Umbilical cord (tissue), 1 donor: ENCODE measurements at regions not wholly inside any gene's neighbourhood (a gene's known extent, or its start where the extent isn't known, plus 50 kb on each side); places are given as distances from the start of the nearest gene placed in this dataset.
"Not testable (repeated sequence)": the region's sequence is repeated elsewhere in the genome, so short reads cannot be mapped to it uniquely, and the experiment has no call there.

Experiments
- DNase-seq: peaks from one replicate; pipeline ENCODE4 v3.0.0-alpha.2; 2015; ENCODE audit warnings: low spot score

DNA sequence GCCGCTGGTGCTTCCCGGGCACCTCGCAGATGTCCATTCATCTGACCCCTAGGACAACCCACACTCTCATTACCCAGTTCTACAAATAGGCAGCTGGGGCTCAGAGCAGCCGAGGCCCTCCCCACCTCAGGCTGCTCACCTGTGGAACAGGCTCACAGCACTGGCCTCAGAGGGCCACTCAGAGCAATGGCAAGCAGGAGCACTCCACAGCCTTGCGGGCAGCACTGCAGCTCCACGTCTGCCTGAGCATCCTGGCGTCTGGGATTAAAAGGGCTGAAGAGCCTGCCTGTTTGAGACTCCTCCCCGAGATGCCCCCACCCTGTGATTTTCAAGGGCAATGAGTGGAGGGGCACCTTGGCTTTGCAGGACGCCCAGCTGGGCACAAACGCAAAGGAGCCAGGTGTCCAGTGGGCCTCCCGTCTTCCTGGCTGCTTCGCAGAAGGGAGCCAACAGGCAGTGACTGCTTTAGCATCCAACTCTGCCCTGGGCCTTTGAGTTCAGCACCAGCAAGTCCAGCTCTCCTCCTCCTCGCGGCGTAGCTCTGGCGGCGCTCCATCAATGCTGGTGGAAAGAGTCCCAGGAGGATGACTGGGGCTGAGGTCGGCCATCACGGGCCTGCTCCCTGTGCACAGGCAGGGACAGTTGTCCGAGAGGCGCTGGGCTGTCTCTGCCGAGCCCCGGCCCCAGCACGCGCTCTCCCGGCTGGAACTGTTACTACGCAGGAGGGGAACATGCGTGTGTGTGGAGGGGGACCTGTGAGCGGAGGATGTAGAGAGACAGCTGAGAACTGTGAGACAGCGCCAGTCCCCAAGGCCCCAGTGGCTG, 297.2 kb downstream of the NDUFA10 start:
- no peak for DNase-seq

DNA sequence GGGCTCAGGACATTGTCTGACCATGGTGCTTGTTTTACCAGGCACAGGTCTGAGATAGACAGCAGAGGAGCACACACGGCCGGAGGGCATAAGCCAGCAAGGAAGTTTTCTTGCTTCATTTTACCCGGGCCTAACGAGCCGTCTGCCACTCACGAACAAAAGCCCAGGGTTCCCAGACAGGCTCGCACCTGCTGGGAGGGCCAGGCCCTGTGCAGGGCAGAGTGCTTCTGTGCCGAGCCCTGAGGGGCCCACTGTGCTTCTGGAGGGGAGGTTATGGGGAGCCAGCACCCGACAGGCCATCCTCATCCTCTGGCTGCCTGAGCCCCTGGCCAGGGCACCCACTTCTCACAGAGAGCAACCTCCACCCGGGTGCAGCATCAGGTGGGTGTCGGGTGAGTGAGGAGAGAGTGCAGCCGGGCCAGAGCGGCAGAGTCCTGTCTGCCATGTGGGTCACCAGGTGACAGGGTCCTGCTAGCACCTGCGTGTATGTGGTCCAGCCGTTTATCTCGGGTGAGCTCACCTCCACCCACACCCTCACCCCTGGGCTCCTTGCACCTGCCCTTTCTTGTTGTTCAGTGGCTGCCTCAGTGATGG, 297.9 kb downstream of the NDUFA10 start:
- no peak for DNase-seq

DNA sequence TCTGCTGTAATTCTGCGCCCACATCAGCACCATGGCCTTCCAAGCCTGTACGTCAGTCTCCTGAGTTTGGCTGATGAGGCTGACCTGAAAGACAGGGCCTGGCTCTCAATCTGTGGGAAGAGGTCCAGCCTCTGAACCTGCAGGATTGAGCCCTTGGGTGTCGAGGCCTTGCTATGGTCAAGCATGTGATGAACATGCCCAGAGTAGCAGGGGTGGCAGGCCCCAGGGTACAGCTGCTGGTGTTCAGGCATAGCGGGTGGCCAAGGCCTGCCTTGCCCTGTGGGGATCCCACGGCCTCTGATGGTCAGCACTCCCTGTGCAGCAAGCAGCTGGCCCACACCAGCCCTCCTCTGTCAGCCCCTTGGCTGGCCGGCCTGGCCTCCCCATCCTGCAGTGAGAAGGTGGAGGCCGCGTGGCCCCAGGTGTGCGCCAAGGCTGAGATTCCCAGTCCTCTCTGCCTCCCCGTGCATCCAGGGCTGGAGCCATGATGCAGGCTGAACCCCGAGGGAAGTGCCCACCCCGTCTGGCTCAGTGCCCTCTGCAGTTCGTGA, 298.4 kb downstream of the NDUFA10 start:
- no peak for DNase-seq

DNA sequence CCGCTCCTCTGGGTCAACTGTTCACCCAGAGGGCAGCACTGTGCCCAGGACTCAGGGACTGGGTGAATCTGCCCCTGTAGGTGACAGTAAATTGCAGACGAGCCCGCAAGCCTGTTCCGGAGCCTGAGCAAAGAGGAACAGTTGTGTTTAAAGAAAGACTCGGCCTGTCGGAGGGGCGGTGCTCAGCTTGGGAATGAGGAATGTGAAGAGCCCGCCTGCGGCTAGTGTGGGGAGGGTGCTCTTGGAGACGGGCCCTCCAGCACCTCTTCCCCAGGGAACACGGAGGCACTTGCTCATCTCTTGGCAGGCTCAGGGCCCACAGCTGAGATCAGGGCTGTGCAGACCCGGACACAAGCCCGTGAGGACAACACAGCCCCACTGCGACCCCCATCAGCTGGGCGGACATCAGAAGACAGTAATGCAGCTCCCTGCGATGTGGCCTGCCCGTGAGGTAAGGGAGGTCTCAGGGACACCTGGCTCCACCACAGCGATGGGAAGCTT, 299.0 kb downstream of the NDUFA10 start:
- no peak for DNase-seq

DNA sequence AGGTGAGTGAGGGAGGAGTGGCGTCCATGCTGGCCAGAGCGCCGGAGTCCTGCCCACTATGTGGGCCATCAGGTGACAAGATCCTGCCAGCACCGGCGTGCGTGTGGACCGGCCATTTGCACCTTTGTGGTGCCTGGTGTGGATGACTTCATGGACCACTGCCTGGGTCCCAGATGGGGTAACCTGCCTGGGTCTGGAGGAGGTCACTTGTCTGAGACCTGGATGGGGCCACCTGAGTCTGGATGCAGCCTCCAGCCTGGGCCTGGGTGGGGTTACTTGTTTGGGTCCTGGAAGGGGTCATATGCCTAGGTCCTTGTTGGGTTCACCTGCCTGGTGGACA, 299.6 kb downstream of the NDUFA10 start:
- DNase-seq: no peak

DNA sequence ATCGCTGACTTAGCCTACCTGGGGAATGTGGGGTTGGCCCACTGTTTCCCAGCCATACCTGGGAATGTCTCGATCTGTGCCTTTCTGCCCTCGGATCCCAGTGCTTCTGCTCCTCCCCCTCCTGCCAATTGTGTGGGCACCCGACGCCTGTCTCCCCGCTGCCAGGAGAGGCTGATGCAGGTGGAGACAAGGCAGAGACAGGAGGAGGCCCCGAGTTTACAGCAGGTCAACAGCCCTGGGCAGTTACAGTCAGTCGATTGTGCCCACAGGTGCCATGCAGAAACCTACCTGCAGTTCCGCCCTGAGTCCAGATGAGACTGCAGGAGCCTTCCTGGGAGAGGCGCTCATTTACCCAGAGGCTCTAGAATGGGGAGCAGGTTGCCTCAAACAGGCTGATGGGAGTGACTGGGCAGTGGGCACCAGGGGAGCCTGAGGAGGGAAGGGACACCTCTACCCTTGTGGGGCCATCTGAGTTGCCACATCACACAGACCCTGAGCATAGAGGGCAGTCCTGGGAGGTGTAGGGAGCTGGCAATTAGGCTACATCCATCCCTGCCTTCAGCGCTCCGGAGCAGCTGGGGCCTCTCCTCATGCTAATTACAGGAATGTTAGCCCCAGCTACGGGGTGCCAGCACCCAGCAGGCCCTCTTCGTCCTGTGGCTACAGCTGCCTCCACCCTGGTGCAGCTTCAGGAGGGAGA, 300.1 kb downstream of the NDUFA10 start:
- no peak for DNase-seq

DNA sequence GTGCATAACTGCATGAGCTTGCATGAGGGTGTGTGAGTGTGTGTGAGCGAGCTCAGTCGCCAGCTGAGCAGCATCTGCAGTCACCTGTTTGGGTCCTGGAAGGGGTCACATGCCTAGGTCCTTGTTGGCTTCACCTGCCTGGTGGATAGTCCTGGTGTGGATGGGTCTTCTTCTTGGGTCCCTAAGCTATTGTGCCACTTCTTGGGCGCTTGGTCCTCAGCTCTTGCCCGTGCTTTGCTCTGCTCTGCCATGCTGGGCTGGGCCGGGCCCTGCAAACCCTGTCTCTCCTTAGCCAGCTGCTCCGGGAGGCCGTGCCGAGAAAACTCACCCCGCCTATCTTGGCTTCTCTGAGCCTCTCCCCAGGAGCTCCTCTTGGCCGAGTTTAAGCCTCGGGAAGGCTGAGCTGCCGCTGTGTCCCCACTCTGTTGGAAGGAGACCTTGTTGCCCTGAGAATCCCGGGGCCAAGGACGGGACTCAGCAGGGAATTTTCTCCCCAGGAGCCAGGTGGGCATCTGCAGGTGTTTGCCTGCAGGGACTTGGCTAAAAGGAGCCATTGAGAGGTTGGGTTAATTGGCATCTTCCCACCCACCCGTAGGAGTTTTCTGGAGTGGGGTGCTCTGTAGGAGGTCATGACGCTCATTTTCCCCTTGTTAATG, 300.8 kb downstream of the NDUFA10 start:
- no peak for DNase-seq

DNA sequence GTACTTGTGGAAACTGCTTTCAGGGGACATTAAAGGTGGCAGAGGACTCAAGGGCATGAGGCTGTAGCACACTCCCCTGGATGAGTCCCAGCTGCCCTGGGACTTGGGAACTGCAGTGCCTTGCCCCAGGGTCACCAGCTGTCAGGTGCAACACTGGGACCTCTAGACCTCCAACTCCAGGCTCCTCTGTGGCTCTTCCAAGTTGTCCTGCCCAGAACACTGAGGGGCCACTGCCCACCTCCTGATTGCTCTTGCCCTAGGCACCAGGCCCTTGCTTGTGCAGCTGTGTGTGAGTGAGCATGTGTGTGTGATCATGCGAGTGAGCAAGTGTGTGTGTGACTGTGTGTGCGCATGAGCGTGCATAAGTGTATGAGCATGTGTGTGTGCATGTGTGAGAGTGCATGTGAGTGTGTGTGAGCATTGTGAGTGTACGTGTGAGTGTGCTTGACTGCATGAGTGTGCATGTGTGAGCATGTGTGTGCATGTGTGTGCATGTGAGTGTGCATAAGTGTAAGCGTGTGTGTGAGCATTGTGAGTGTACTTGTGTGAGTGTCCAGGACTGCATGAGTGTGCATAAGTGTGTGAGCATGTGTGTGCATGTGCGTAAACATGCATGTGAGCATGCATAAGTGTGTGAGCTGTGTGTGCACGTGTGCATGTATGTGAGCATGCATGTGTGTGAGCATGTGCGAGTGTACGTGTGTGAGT, 301.5 kb downstream of the NDUFA10 start:
- no peak for DNase-seq

DNA sequence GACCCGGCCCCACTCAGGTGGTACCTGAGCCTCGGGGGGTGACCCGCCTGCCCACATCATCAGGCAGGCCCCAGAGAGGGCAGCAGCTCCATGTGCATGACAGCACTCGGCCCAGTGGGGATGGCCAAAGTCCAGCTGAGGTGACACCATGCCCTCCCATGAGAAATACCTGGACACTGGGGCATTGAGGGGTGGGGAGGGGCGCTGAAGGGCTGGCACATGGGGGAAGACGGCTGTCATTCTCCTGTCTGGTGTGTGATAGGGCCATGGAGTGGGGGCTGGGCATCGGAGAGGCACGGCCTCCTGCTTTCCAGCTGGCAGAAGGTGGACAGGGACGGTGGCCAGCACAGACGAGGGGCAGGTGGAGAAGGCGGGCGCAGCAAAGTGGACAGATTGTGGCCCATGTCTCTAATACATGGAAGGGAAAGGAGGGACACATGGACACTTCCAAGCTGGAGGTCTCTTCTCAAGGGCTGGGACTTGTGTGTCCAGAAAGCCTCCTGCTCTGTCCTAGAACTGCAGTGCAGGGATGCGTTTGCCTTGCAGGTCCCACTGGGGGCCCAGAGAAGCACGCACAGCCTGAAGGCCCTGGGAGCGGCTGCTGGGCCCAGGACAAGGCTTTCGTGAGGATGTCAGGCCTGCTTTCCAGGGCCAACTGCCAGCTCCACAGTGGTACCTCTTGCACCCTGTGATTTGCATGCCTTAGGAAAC, 302.2 kb downstream of the NDUFA10 start:
- no peak for DNase-seq

DNA sequence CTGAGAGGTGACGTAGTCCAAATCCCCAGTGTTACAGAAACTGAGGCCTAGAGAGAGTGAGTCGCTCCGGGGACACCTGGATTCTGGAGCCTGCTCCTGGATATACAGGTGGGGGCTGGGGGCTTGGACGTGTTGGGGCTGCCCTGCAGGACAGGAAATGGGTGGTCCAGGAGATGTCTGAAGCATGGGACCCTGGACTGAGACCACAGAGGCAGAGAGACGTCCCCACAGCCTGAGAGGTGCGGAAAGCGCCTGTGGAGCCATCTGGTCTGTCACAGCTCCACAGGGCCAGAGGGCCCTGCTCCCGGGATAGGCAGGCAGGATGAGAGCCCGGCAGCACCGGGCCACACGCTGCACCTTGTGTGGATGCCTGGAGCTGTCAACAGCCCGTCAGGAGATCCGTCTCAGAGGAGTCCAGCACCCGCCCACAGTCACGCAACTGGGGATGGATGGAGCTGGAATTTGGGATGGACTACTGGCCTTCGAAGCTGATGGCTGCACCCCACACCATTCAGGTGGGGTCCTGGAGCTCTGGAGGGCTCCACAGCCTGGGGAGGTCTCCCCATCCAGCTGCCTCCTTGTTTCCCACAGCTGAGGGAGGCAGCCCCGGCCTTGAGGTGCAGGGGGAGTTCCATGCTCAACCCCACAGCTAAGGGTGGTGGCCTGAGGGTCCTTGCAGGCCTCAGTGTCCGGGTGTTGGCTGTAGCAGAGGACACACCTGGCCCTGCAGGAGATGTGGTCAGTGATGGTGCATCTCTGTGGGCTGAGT, 303.0 kb downstream of the NDUFA10 start:
- no peak for DNase-seq

DNA sequence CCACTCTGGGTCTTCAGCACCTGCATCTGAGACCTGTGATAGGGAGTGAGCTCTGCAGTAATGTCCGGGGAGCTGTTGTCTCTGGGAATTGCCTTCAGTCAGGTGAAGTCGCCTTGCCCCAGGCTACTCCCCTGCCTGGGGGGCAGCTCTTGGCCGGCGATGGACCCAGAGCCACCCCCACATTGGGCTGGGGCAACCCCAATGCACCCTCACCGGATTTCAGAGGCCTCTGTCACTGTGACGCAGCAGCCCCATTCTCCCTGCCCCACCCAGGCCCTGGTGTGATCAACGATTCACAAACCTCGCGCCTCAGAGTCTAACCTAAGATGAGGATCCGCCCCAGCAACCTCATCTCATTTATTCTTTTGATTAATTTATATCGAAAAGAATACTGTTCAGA, 303.6 kb downstream of the NDUFA10 start:
- no peak for DNase-seq

DNA sequence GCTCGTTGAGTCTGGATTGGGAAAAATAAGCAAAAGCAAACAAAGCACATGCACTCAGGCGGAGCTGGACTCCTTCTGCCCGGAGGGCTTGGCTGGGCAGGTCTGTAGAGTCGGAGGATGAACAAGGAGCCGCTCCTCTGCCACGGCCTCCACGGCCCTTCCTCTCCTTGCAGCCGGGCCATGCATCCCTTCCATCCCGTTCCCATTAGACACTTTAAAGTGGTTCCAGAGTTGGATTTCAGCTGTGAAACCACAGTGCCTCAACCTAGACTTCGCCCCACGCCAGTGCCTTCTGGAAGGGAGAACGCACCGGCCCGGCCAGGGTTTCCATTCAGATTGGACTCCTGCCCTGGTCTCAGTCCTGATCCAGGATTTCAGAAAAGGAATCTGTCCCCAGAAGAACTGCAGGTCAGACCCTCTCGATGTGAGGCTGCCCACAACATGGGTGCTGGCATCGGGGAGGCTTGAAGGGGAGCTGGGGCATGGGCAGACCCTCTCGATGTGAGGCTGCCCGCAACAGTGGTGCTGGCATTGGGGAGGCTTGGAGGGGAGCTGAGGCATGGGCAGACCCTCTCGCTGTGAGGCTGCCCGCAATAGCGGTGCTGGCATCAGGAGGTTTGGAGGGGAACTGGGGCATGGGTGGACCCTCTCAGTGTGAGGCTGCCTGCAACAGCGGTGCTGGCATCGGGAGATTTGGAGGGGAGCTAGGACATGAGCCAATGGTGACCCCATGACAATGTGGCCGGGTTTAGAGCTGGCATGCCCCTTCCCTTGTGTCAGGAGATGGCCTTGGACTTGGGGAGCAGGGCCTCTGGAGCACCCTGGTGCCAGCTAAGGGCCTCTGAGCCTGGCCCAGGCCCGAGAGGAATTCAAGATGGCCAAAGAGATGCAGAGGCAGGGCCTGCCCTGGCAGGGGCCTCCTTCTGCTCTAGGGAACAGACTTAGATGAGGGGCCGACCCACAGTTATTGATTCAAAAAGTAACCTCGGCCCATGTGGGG, 304.5 kb downstream of the NDUFA10 start:
- no peak for DNase-seq

DNA sequence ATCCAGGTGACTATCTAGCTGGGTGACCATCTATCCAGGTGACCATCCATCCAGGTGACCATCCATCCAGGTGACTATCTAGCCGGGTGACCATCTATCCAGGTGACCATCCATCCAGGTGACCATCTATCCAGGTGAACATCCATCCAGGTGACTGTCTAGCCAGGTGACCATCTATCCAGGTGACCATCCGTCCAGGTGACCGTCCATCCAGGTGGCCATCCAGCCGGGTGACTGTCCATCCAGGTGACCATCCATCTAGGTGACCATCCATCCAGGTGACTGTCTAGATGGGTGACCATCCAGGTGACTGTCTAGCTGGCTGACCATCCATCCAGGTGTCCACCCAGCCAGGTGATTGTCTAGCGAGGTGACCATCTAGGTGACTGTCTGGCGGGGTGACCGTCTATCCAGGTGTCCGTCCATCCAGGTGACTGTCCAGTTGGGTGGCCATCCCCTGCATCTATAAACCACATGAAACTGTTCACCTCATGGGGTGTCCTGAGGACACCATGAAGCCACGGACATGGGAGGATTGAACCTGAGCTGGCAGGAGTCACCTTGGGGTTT, 305.3 kb downstream of the NDUFA10 start:
- DNase-seq: no peak

DNA sequence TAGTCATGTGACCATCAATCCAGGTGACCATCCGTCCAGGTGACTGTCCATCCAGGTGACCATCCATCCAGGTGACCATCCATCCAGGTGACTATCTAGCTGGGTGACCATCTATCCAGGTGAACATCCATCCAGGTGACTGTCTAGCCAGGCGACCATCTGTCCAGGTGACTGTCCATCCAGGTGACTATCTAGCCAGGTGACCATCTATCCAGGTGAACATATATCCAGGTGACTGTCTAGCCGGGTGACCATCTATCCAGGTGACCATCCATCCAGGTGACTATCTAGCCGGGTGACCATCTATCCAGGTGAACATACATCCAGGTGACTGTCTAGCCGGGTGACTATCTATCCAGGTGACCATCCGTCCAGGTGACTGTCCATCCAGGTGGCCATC, 306.2 kb downstream of the NDUFA10 start:
- not testable (repeated sequence) for DNase-seq

DNA sequence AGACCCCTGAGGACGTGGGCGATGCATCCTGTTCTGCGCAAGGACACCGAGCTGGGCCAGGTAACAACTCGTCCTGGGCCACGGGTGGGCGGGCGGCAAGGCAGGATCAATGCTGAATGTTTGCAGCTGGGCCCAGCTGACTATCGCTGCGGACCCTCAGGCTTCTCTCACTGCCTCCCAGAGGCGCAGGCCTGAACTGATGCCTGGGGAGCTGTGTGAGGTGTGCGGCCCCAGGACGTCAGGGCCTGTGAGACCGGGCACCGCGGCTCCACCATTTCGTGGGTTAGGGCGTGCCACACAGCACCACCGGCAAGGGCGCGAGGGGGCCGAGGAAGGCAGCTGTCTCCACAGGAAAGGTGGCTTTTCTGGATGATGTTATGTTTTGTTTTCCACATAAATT, 307.4 kb downstream of the NDUFA10 start:
- DNase-seq: no peak

DNA sequence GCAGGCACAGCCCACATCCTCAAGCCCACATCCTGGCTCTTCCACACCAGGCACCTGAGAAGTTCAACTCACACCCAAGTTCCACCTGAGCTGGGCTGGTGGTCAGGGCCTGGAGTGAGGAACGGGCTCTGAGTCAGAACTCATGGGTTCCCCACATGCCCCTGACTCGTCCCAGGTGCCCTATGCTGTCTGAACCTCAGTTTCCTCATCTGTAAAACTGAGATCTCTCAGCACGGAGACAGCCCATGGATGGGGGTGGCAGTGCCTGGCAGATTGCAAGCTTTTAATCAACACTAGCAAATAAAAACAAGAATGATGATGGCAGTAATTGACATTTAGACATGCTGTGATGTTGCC, 307.8 kb downstream of the NDUFA10 start:
- no peak for DNase-seq

DNA sequence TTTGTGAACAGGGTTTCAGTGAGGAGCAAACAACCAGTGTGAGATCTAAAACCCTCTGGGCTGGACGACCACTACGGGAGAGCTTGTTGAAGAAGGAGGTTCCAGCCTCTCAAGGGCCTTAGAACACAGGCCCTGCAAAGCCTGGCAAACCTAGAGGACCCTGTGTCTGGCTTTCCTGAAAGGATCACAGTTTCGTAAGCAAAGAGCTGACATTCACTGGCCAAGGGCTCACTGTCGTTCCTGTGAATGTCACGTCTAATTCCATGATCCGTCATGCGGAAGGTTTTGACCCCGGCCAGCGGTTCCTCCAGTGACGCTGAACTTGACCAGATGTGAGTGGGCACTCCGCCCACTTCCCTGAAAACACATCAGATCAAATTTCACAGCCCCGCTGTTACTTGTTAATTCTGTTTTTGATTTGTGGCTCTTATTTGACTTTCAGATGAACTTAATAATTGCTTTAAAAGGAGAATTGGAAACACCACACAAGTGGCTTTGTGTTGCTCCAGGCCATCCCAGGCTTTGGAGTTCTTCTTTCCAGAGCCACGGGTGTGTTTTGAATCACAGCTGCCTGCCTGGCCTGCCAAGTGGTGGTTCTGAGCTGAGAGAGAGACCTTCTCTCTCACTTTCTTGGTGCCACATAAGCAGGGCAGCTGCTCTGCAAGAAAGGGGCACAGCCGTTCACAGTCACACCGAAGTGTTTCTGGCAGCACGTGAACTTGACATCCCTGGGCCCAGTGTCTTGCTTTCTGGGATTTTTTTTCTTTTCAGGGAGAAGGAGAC, 308.4 kb downstream of the NDUFA10 start:
- DNase-seq: peak; percentile 61

DNA sequence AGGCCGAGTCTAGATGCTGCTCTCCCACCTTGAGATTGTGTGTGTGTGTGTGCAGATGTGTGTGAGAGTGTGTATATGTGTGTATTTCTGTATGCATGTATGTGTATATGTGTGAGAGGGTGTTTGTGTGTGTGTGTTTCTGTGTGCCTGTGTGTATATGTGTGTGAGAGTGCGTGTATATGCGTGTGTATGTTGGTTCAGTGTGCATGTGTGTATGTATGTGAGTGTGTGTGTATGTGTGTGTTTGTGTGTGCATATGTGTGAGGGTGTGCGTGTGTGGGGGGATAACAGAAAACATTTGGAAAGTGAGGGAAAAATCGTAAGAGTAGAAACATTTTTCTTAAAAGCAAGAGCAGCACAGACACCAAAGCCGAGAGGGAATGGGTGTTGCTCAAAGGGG, 309.1 kb downstream of the NDUFA10 start:
- DNase-seq: no peak
